ENCODE measurements at regions not wholly inside any gene's neighbourhood (a gene's known extent, or its start where the extent isn't known, plus 50 kb on each side); places are given as distances from the start of the nearest gene placed in this dataset.

GRCh38 chr15:38860674-38861073, 296.1 kb upstream of the RASGRP1 start:
- no peaks in the 10 kb centered on the region for H3K36me3 ChIP-seq (ENCODE audit: control insufficient read depth in 4 of 4, insufficient read depth in 4 of 4, low read length in 4 of 4)
- no peak overlapping the region for H3K27ac ChIP-seq (ENCODE audit: low read depth in 1 of 2, low read length in 1 of 2)
- no peaks in the 10 kb centered on the region for H3K9me3 ChIP-seq (ENCODE audit: control insufficient read depth in 4 of 4, insufficient read depth in 3 of 4, low read length in 3 of 4)
- DNase-seq (no peak), ATAC-seq (ENCODE audit: insufficient read depth, low FRiP score) (no peak)
- H3K27me3 ChIP-seq (ENCODE audit: control insufficient read depth in 3 of 3, insufficient read depth in 3 of 3, low read length in 2 of 3) = no peaks in the 10 kb centered on the region
- no peak for TF ChIP-seq CTCF (IDR thresholded peaks at IDR 0.05; ENCODE audit: control extremely low read depth, extremely low read depth)
- no peak overlapping the region for H3K4me3 ChIP-seq
- H3K9ac ChIP-seq (ENCODE audit: insufficient read depth in 1 of 2, low read length in 2 of 2) = no peak overlapping the region
- peaks cover 0 to 5% (median 0%) of the 10 kb centered on the region in 5 donors for H3K4me1 ChIP-seq (ENCODE audit: control insufficient read depth in 5 of 5, insufficient read depth in 5 of 5, low read length in 5 of 5)

- ATAC-seq (ENCODE audit: insufficient read depth, low FRiP score) = no peak
- peaks cover 0 to 5% (median 0%) of the 10 kb centered on the region in 5 donors for H3K4me1 ChIP-seq (ENCODE audit: control insufficient read depth in 5 of 5, insufficient read depth in 5 of 5, low read length in 5 of 5)
- H3K27ac ChIP-seq (ENCODE audit: low read depth in 1 of 2, low read length in 1 of 2) = no peak overlapping the region
- H3K9me3 ChIP-seq (ENCODE audit: control insufficient read depth in 4 of 4, insufficient read depth in 3 of 4, low read length in 3 of 4) = no peaks in the 10 kb centered on the region
- no peak overlapping the region for H3K9ac ChIP-seq (ENCODE audit: insufficient read depth in 1 of 2, low read length in 2 of 2)
- no peak for DNase-seq
- no peak overlapping the region for H3K4me3 ChIP-seq
- H3K27me3 ChIP-seq (ENCODE audit: control insufficient read depth in 3 of 3, insufficient read depth in 3 of 3, low read length in 2 of 3) = no peaks in the 10 kb centered on the region
- H3K36me3 ChIP-seq (ENCODE audit: control insufficient read depth in 4 of 4, insufficient read depth in 4 of 4, low read length in 4 of 4) = no peaks in the 10 kb centered on the region
- TF ChIP-seq CTCF (IDR thresholded peaks at IDR 0.05; ENCODE audit: control extremely low read depth, extremely low read depth) = no peak
These were observed 296.5 kb upstream of the RASGRP1 start for GRCh38 chr15:38861108-38861507.

- Histone ChIP-seq H3K36me3 (ENCODE audit: control insufficient read depth in 4 of 4, insufficient read depth in 4 of 4, low read length in 4 of 4) (no peaks in the 10 kb centered on the region), H3K27me3 (ENCODE audit: control insufficient read depth in 3 of 3, insufficient read depth in 3 of 3, low read length in 2 of 3) (no peaks in the 10 kb centered on the region), H3K27ac (ENCODE audit: low read depth in 1 of 2, low read length in 1 of 2) (no peak overlapping the region), H3K9ac (ENCODE audit: insufficient read depth in 1 of 2, low read length in 2 of 2) (no peak overlapping the region), H3K9me3 (ENCODE audit: control insufficient read depth in 4 of 4, insufficient read depth in 3 of 4, low read length in 3 of 4) (no peaks in the 10 kb centered on the region), H3K4me1 (ENCODE audit: control insufficient read depth in 5 of 5, insufficient read depth in 5 of 5, low read length in 5 of 5) (peaks cover 0 to 5% (median 0%) of the 10 kb centered on the region in 5 donors), H3K4me3 (no peak overlapping the region)
- DNase-seq = no peak
- WGBS, 2 donors = 51 to 56% methylated on average over 1 of the region's 1 CpG
- no peak for ATAC-seq (ENCODE audit: insufficient read depth, low FRiP score)
- no peak for TF ChIP-seq CTCF (IDR thresholded peaks at IDR 0.05; ENCODE audit: control extremely low read depth, extremely low read depth)
These were observed 297.5 kb upstream of the RASGRP1 start for GRCh38 chr15:38862099-38862498.

GRCh38 chr15:38863381-38863780, 298.8 kb upstream of the RASGRP1 start:
- DNase-seq = no peak
- H3K27me3 ChIP-seq (ENCODE audit: control insufficient read depth in 3 of 3, insufficient read depth in 3 of 3, low read length in 2 of 3) = no peaks in the 10 kb centered on the region
- no peak overlapping the region for H3K9ac ChIP-seq (ENCODE audit: insufficient read depth in 1 of 2, low read length in 2 of 2)
- H3K27ac ChIP-seq (ENCODE audit: low read depth in 1 of 2, low read length in 1 of 2) = no peak overlapping the region
- no peak overlapping the region for H3K4me3 ChIP-seq
- ATAC-seq (ENCODE audit: insufficient read depth, low FRiP score) = no peak
- no peaks in the 10 kb centered on the region for H3K36me3 ChIP-seq (ENCODE audit: control insufficient read depth in 4 of 4, insufficient read depth in 4 of 4, low read length in 4 of 4)
- TF ChIP-seq CTCF (IDR thresholded peaks at IDR 0.05; ENCODE audit: control extremely low read depth, extremely low read depth) = no peak
- 71 to 79% methylated on average over 4 of the region's 4 CpGs for WGBS, 2 donors
- H3K9me3 ChIP-seq (ENCODE audit: control insufficient read depth in 4 of 4, insufficient read depth in 3 of 4, low read length in 3 of 4) = no peaks in the 10 kb centered on the region
- H3K4me1 ChIP-seq (ENCODE audit: control insufficient read depth in 5 of 5, insufficient read depth in 5 of 5, low read length in 5 of 5) = peaks cover 0 to 5% (median 2%) of the 10 kb centered on the region in 5 donors
